HG03108 (cell line): ENCODE measurements at regions not wholly inside any gene's neighbourhood (a gene's known extent, or its start where the extent isn't known, plus 50 kb on each side); places are given as distances from the start of the nearest gene placed in this dataset.

ENCODE experiments used
- ATAC-seq: cut with Tn5 transposase; IDR thresholded peaks from one replicate; pipeline ENCODE4 v1.9.1; 2021; ENCODE audit warnings: moderate library complexity; ENCODE audit not compliant: unreplicated experiment

GRCh38 chr4:56102601-56103000 lies 153.9 kb downstream of the CEP135 start:
- no peak for ATAC-seq

GRCh38 chr4:56099378-56099786 lies 150.6 kb downstream of the CEP135 start:
- no peak for ATAC-seq

- no peak for ATAC-seq
Measured at GRCh38 chr4:56093576-56093975, 144.8 kb downstream of the CEP135 start.

GRCh38 chr4:56092540-56092939 lies 143.8 kb downstream of the CEP135 start:
- ATAC-seq: no peak

GRCh38 chr4:56086561-56086960 lies 137.8 kb downstream of the CEP135 start:
- ATAC-seq: no peak

- no peak for ATAC-seq
Measured at GRCh38 chr4:56086073-56086541, 137.4 kb downstream of the CEP135 start.

GRCh38 chr4:56085275-56085674 lies 136.5 kb downstream of the CEP135 start:
- ATAC-seq: no peak

GRCh38 chr4:56084851-56085250 lies 136.1 kb downstream of the CEP135 start:
- ATAC-seq: no peak
